ENCODE measurements at regions not wholly inside any gene's neighbourhood (a gene's known extent, or its start where the extent isn't known, plus 50 kb on each side); places are given as distances from the start of the nearest gene placed in this dataset.

DNA sequence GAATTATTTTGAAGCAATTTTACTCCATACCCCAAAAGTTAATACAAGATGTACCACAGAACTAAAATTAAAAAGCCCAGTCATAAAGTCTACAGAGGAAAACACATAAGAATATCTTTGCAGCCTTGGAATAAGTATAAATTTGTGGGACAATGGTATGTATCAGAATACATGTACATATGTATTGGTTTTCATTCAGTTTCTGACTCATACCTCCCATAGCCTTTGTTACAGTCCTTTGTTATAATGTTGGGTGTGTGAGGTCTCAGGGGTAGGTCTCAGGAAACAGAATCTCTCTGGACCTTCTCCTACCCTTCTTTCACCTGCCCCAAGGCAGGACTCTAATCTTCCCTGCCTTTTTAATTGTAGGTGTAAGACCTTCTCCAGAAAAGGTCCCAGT, 1370.7 kb upstream of the CDH2 start:
- DNase-seq (ENCODE audit: low spot score), result no peak

- DNase-seq (ENCODE audit: low spot score), result no peak
These were observed 1363.6 kb upstream of the CDH2 start for GRCh38 chr18:29540548-29540947.

DNA sequence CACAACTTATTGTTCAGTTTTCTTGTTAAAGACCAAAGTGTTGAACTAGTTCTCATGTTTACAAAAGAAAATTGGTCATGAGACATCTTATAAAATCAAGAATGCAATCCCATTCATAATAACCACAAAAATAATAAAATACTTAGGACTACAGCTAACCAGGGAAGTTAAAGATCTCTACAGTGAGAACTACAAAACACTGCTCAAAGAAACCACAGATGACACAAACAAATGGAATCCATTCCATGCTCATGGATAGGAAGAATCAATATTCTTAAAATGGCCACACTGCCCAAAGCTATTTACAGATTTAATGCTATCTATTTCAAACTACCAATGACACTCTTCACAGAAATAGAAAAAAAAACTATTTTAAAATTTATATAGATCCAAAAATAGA, 1354.8 kb upstream of the CDH2 start:
- no peak for DNase-seq (ENCODE audit: low spot score)

GRCh38 chr18:29523371-29523770, 1346.4 kb upstream of the CDH2 start:
- DNase-seq (ENCODE audit: low spot score), result no peak

- no peak for DNase-seq (ENCODE audit: low spot score)
These were observed 1335.8 kb upstream of the CDH2 start for GRCh38 chr18:29512761-29513160.

- DNase-seq (ENCODE audit: low spot score), result no peak
These were observed 1335.3 kb upstream of the CDH2 start for GRCh38 chr18:29512203-29512602.

DNA sequence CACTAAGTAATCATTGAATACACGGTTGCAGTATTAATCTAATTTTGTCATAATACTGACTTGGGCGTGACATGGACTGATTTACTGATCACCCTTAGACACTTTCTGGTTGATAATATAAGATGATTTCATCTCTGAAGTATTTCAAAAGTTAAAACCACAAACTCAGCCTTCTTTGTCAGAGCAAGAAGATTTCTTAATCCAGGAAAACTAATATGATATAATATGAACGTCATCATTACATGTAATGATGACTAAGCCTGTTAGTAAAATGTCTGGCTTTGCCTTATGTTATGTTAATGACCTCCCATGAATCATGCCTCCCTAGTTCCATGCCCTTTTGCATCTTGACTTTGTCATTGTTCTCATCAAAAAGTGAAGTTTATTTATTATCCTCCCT, 1325.0 kb upstream of the CDH2 start:
- peak; percentile 5 for DNase-seq (ENCODE audit: low spot score)

DNA sequence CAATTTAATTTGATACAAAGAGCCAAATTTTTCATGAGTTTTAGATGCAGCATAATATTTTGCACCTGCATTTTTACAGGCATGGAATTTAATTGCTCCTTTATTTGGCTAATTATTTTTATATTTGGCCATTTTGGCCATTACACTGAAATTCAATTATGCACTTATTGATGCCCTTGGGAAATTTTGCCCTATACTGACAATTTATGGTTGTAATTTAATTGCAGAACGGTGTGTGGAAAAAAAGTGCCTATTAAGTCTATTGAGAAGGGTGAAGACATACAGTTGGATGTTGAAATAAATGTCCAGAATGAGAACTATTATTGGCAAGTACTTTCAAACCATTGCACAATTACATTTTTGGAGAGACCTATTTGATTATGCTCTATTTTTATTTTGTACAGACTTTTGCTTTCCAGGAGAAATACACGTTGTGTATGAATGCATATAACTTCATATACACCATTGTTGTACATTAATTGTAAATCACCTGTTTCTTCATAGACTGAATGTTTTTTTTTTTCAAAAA, 1319.3 kb upstream of the CDH2 start:
- DNase-seq (ENCODE audit: low spot score), result no peak

- no peak for DNase-seq (ENCODE audit: low spot score)
These were observed 1317.4 kb upstream of the CDH2 start for GRCh38 chr18:29494371-29494770.

GRCh38 chr18:29491907-29492306, 1315.0 kb upstream of the CDH2 start:
- no peak for DNase-seq (ENCODE audit: low spot score)

- no peak for DNase-seq (ENCODE audit: low spot score)
These were observed 1311.7 kb upstream of the CDH2 start for GRCh38 chr18:29488617-29489016.

- no peak for DNase-seq (ENCODE audit: low spot score)
These were observed 1288.6 kb upstream of the CDH2 start for GRCh38 chr18:29465526-29465925.

DNA sequence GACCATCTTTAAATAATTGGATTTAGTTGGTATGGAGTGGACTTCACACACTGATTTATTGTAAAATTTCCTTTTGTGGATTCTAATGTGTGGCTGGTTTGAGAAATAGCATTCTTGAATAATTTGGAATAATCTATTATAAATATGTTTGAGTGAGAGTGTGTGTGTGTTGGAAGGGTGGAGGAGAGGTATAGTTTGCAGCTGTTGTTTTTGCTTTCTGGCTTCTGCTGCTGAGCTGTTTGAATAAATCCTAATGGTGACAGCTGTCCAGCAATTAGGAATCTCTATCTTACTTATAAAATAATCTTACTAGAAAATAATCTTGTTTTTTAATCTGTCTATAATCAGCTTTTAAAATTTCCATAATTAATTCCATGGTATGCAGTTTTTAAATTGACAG, 1283.0 kb upstream of the CDH2 start:
- no peak for DNase-seq (ENCODE audit: low spot score)

- no peak for DNase-seq (ENCODE audit: low spot score)
These were observed 1280.5 kb upstream of the CDH2 start for GRCh38 chr18:29457316-29457889.

- DNase-seq (ENCODE audit: low spot score), result no peak
These were observed 1272.5 kb upstream of the CDH2 start for GRCh38 chr18:29449424-29449823.

DNA sequence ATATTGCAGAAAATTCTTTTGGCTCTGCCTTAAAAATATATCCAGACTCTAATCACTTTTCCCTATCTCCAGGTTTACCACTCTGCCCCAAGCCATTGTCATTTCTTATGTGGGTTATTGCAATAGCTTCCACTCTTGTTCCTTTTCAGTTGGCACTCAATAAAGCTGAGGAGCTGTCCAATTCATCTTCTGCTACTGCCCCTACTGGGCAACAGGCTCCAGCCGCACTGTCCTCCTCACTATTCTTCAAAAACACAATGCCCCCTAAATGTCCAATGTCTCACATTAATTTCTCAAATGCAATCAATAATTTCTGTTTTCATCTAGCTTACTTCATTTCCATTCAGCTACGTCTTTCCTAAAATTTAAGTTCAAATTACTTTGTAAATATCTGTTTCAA, 1262.5 kb upstream of the CDH2 start:
- DNase-seq (ENCODE audit: low spot score), result no peak

DNA sequence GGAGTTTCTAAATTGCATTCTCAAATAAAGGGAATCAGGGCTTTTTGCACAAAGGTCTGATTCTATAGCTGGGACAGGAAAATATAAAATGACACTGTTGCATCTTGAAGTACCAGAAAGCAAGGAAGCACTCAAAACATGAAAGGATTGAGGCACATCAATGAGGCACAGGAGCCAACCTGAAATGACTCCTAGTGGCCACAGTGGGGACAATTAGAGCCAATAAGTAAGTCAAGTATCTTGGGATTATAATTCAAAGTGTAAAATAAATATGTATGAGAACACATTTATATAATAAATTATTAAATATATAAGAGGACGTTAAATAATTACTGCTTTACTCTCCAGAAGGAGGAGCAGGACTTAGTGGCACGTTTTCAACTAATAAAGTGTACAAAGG, 1259.5 kb upstream of the CDH2 start:
- no peak for DNase-seq (ENCODE audit: low spot score)

DNA sequence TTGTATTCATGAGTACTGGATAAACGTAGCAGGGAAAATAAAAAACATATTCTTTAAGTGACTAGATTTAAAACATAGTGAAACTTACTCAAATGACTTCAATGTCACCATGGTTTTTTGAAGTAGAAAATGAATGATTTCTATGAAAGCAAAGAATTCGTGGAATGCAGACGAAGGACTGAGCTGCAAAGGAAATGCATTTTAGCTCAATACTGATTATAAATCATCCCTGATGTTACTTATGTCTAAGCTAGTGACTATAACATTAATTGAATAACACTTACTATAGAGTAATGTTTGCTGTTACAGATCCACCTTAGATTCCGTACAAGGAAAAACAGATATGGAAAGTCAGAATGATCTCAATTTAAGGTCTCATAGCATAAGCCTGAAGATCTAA, 1257.7 kb upstream of the CDH2 start:
- DNase-seq (ENCODE audit: low spot score), result no peak

DNA sequence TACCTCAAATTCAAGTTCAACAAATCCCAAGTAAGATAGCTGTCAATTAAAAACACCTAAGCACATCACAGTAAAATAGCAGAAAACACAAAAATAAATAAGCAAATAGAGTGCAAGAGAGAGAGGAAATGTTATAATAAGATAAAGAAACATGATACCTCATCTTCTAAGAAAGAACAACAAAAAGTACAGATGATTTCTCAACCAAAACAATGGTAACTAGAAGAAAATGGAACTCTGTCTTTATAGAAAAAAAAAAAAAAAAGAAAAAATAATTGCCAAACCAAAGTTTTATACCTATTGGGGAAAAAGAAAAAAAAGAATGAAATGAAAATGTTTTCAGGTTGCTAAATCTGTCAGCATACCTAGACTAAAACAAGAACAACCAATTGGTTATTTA, 1253.5 kb upstream of the CDH2 start:
- DNase-seq (ENCODE audit: low spot score), result no peak

GRCh38 chr18:29418136-29418535, 1241.2 kb upstream of the CDH2 start:
- no peak for DNase-seq (ENCODE audit: low spot score)

DNA sequence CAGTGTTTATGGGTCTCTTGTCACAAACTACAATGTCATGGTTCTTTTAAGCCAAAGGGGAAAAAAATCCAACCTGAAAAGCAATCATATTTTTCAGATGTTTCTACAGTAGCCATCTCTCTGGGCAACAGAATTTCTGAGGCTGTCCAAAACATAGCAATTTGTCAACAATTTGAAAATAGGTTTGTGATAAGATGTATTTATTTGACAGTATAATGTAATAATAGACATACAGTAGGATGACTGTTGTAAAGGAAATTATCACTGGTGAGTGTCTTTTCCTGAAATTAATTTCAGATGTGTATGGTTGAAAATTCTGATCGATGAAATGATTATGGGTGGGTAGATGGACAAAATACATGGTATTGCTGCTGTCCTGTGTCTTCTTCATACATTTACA, 1230.1 kb upstream of the CDH2 start:
- DNase-seq (ENCODE audit: low spot score), result no peak

DNA sequence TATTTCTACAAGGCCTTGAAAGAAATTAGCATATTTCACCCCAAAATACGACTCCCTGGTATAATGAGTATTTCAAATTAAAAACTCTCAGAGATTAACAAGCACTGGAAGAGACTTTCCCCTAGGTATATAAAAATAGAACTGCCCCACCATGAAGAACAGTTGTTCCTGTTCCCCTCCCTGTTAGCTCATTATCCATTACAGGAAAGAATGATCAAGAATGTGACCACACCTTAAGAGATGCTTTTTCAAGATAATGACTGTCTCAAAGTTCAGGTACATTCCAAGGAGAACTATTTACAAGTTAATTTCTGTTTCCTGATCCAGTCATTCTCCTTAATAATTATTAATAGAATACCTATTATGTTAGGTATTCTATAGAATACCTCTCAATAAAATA, 1220.6 kb upstream of the CDH2 start:
- no peak for DNase-seq (ENCODE audit: low spot score)

DNA sequence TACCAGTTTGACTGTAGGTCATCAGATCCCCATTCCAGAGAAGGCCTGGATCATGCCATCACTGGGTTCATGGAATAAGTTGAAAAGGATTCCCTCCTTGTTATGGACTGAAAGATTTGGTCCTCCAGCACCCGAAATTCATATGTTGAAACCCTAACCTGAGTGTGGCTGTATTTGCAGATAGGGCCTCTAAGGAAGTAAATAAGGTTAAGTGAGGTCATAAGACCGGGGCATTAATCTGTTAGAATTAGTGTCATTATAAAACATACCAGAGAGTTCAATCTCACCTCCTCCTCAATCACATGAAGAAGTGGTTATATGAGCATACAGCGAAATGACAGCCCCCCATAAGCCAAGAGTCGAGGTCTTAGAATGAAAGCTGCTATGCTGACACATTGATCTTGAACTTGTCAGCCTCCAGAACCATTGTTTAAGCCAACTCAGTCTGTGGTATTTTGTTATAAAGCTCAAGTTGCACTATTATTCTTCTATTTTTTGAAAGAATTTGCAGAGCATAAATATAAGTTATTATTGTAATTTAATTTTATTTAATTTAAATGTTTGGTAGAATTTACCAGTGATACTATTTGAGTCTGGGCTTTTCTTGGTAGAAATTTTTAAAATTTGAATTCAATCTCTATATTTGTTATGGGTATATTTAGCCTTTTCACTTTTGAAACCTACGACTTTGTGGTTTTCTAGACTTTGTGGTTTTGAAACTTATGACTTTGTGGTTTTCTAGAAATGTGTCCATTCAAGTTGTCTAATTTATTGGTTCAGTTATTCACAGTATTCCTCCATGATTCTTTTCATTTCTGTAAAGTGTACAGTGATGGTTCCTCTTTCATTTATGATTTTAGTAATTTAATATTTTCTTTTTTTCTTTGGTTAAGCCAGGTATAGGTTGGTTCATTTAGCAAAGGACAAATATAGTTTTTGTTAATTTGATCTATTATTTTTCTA, 1206.7 kb upstream of the CDH2 start:
- DNase-seq (ENCODE audit: low spot score), result no peak
